Ascending aorta (tissue), 2 donors: ENCODE measurements at regions not wholly inside any gene's neighbourhood (a gene's known extent, or its start where the extent isn't known, plus 50 kb on each side); places are given as distances from the start of the nearest gene placed in this dataset.

Source experiments
- DNase-seq, 2 donors: peaks; one replicate each; pipeline ENCODE4 v3.0.0-alpha.2; 2019; ENCODE audit warnings: low spot score in 2 of 2
- H3K27ac ChIP-seq, 2 donors: fragments of 200-600 bp; sonication (generic); one replicate each; pipeline ENCODE4 v1.5.1; 2016 to 2017; ENCODE audit warnings: mild to moderate bottlenecking in 1 of 2
- H3K27me3 ChIP-seq: fragments of 200-600 bp; sonication (generic); one replicate; pipeline ENCODE4 v1.5.1; 2017
- H3K36me3 ChIP-seq, 2 donors: fragments of 200-600 bp; sonication (generic); one replicate each; pipeline ENCODE4 v1.5.1; 2016
- H3K4me1 ChIP-seq, 2 donors: fragments of 200-600 bp; sonication (generic); one replicate each; pipeline ENCODE4 v1.5.1; 2016 to 2017; ENCODE audit warnings: mild to moderate bottlenecking in 1 of 2
- H3K4me3 ChIP-seq, 2 donors: fragments of 200-600 bp; sonication (generic); one replicate each; pipeline ENCODE4 v1.5.1; 2016 to 2017; ENCODE audit warnings: mild to moderate bottlenecking in 1 of 2
- H3K9me3 ChIP-seq, 2 donors: fragments of 200-600 bp; sonication (generic); one replicate each; pipeline ENCODE4 v1.5.1; 2016
- intact Hi-C: fragments of 100-400 bp; cut with DNase I; formaldehyde crosslinking; loops from one replicate; pipeline ENCODE4 v1.15.1; 2023
- TF ChIP-seq, protein P1 (sequence below), 3 experiments: fragments of 200-600 bp in 2 of 3; fragments of 450-650 bp in 1 of 3; sonication (generic) in 2 of 3; IDR thresholded peaks; one replicate each; pipeline ENCODE4 v1.5.1; 2016 to 2019; ENCODE audit warnings: antibody characterized with exemption in 3 of 3, mild to moderate bottlenecking in 1 of 3, moderate library complexity in 1 of 3

DNA sequence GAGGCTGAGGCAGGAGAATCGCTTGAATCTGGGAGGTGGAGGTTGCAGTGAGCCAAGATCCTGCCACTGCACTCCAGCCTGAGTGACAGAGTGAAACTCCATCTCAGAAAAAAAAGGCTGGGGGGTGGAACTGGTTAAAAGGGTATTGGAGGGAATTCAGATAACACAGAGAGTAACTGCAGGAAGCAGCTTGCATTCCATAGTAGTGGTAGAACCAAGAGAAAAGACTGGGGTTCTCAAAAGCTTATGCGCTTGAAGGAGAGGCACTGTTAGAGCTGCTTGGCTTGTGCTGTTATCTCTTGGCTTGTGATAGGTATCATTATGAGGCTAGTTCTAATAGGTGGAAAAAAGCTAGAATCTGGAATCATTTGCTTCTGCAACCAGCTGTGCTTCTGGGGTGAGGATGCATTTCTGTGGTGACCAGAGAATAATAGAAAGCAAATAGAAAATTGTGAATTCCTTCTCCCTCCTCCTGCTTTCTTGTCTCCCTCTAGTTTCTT is 91.2 kb upstream of the ELOVL6 start:
- H3K9me3 ChIP-seq = no peaks in the 10 kb centered on the region
- TF ChIP-seq, protein P1, sequence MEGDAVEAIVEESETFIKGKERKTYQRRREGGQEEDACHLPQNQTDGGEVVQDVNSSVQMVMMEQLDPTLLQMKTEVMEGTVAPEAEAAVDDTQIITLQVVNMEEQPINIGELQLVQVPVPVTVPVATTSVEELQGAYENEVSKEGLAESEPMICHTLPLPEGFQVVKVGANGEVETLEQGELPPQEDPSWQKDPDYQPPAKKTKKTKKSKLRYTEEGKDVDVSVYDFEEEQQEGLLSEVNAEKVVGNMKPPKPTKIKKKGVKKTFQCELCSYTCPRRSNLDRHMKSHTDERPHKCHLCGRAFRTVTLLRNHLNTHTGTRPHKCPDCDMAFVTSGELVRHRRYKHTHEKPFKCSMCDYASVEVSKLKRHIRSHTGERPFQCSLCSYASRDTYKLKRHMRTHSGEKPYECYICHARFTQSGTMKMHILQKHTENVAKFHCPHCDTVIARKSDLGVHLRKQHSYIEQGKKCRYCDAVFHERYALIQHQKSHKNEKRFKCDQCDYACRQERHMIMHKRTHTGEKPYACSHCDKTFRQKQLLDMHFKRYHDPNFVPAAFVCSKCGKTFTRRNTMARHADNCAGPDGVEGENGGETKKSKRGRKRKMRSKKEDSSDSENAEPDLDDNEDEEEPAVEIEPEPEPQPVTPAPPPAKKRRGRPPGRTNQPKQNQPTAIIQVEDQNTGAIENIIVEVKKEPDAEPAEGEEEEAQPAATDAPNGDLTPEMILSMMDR (IDR thresholded peaks at IDR 0.05) = no peak
- DNase-seq = no peak
- no peak overlapping the region for H3K4me3 ChIP-seq
- no peaks in the 10 kb centered on the region for H3K4me1 ChIP-seq
- intact Hi-C loops = no loop called here
- no peaks in the 10 kb centered on the region for H3K36me3 ChIP-seq
- no peaks in the 10 kb centered on the region for H3K27me3 ChIP-seq
- H3K27ac ChIP-seq = no peak overlapping the region

DNA sequence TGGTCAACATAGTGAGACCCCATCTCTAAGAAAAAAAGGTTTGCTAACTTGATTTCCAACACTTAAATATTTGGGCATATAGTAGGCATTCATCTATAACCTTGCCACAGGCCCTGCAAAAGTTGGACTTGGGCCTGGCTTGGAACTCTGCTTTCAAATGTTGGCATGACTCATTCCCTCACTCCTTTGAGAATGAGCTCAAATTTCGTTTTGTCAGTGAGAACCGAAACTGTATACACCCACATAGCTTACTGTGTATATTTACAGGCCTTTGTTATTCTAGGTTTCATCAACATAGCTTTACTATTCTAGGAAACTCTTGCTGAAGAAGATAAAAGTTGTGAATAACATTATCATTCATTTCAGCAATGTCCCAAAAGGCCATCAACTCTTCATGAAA is 88.7 kb upstream of the ELOVL6 start:
- no peaks in the 10 kb centered on the region for H3K9me3 ChIP-seq
- no peaks in the 10 kb centered on the region for H3K36me3 ChIP-seq
- no peaks in the 10 kb centered on the region for H3K4me1 ChIP-seq
- no peak overlapping the region for H3K4me3 ChIP-seq
- no peak overlapping the region for H3K27ac ChIP-seq
- TF ChIP-seq, protein P1 (IDR thresholded peaks at IDR 0.05) = no peak
- no peak for DNase-seq
- intact Hi-C loops = no loop called here
- no peaks in the 10 kb centered on the region for H3K27me3 ChIP-seq

DNA sequence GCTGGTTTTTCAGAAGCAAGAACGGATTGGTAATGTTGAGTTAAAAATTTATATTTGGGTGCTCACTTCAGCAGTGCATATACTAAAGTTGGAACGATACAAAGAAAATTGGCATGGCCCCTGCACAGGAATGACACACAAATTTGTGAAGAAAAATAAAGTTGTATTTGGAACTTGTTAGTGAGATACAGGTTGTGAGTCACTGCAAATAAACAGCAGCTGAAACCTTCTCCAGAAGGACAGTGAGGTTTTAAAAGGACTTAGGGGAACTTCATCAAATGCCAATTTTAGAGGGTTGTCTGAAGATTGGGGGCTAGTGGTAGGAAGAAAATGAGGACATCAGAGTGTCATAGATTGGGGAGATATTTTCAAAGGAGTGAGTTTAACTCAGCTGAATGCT is 79.7 kb upstream of the ELOVL6 start:
- H3K36me3 ChIP-seq = no peaks in the 10 kb centered on the region
- TF ChIP-seq, protein P1 (IDR thresholded peaks at IDR 0.05) = no peak
- no peaks in the 10 kb centered on the region for H3K4me1 ChIP-seq

GRCh38 chr4:110275871-110276270 is 77.5 kb upstream of the ELOVL6 start:
- intact Hi-C loops = no loop called here
- TF ChIP-seq, protein P1 (IDR thresholded peaks at IDR 0.05) = no peak
- no peaks in the 10 kb centered on the region for H3K27me3 ChIP-seq
- H3K9me3 ChIP-seq = no peaks in the 10 kb centered on the region
- no peak for DNase-seq
- H3K4me1 ChIP-seq = no peaks in the 10 kb centered on the region
- no peak overlapping the region for H3K4me3 ChIP-seq
- H3K36me3 ChIP-seq = no peaks in the 10 kb centered on the region
- no peak overlapping the region for H3K27ac ChIP-seq

More for the DNA sequence above, 79.7 kb upstream of the ELOVL6 start:
- Histone ChIP-seq H3K27ac (no peak overlapping the region), H3K27me3 (no peaks in the 10 kb centered on the region), H3K4me3 (no peak overlapping the region), H3K9me3 (no peaks in the 10 kb centered on the region)
- DNase-seq = no peak
- intact Hi-C loops = no loop called here

DNA sequence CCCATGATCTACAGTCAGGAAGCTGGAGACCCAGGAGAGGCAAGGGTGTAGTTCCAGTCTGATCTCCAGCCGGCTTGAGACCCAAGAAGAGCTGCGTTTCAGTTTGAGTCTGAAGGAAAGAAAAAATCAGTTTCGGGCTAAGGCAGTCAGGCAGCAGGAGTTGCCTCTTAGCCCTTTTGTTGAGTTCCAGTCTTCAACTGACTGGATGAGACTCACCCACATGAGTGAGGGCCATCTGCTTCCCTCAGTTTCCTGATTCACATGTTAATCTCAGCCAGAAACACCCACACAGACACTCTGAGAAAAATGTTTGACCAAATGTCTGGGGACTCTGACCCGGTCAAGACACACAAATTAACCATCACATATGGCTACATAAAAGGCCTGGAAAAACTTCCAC is 73.6 kb upstream of the ELOVL6 start:
- no peak overlapping the region for H3K4me3 ChIP-seq

More for the DNA sequence above, 73.6 kb upstream of the ELOVL6 start:
- TF ChIP-seq, protein P1 (IDR thresholded peaks at IDR 0.05) = no peak
- Histone ChIP-seq H3K27ac (no peak overlapping the region), H3K9me3 (no peaks in the 10 kb centered on the region), H3K27me3 (no peaks in the 10 kb centered on the region), H3K36me3 (no peaks in the 10 kb centered on the region), H3K4me1 (no peaks in the 10 kb centered on the region)
- no peak for DNase-seq
- intact Hi-C loops = no loop called here
